Duodenal mucosa (tissue), 2 donors: ENCODE measurements at regions not wholly inside any gene's neighbourhood (a gene's known extent, or its start where the extent isn't known, plus 50 kb on each side); places are given as distances from the start of the nearest gene placed in this dataset.
"Not testable (repeated sequence)": the region's sequence is repeated elsewhere in the genome, so short reads cannot be mapped to it uniquely, and the experiment has no call there.

Source experiments
- H3K27ac ChIP-seq: one replicate; pipeline ENCODE4 v1.7.0; 2013; ENCODE audit warnings: low read depth, low read length
- H3K27me3 ChIP-seq, 2 donors: one replicate each; pipeline ENCODE4 v1.7.0; 2013; ENCODE audit warnings: low read length in 2 of 2, control low read depth in 1 of 2; ENCODE audit not compliant: insufficient read depth in 2 of 2, control insufficient read depth in 1 of 2
- H3K36me3 ChIP-seq, 2 donors: one replicate each; pipeline ENCODE4 v1.7.0; 2013; ENCODE audit warnings: low read length in 2 of 2, control low read depth in 1 of 2; ENCODE audit not compliant: insufficient read depth in 2 of 2, control insufficient read depth in 1 of 2
- H3K4me1 ChIP-seq, 2 donors: one replicate each; pipeline ENCODE4 v1.7.0; 2013; ENCODE audit warnings: low read length in 2 of 2, control low read depth in 1 of 2; ENCODE audit not compliant: insufficient read depth in 2 of 2, control insufficient read depth in 1 of 2
- H3K4me3 ChIP-seq, 2 donors: one replicate each; pipeline ENCODE4 v1.7.0; 2013; ENCODE audit warnings: low read length in 2 of 2, low read depth in 1 of 2
- H3K9ac ChIP-seq, 2 donors: one replicate each; pipeline ENCODE4 v1.7.0; 2013; ENCODE audit warnings: low read length in 2 of 2, low read depth in 1 of 2
- H3K9me3 ChIP-seq, 2 donors: one replicate each; pipeline ENCODE4 v1.7.0; 2013; ENCODE audit warnings: low read length in 2 of 2, control low read depth in 1 of 2; ENCODE audit not compliant: control insufficient read depth in 1 of 2

- H3K4me3 ChIP-seq: no peak overlapping the region
- H3K27ac ChIP-seq: no peak overlapping the region
Observed at GRCh38 chrY:7516268-7516667, 604.7 kb upstream of the AMELY start.

GRCh38 chrY:7515812-7516211 lies 604.3 kb upstream of the AMELY start:
- H3K27me3 ChIP-seq: no peaks in the 10 kb centered on the region
- no peaks in the 10 kb centered on the region for H3K36me3 ChIP-seq

More at GRCh38 chrY:7516268-7516667, 604.7 kb upstream of the AMELY start:
- Histone ChIP-seq H3K36me3 (no peaks in the 10 kb centered on the region), H3K9ac (no peak overlapping the region), H3K9me3 (no peaks in the 10 kb centered on the region), H3K27me3 (no peaks in the 10 kb centered on the region), H3K4me1 (no peaks in the 10 kb centered on the region)

GRCh38 chrY:7502896-7503295 lies 591.3 kb upstream of the AMELY start:
- Histone ChIP-seq H3K4me1 (no peaks in the 10 kb centered on the region), H3K4me3 (no peak overlapping the region), H3K27ac (no peak overlapping the region), H3K36me3 (no peaks in the 10 kb centered on the region), H3K27me3 (no peaks in the 10 kb centered on the region), H3K9ac (no peak overlapping the region), H3K9me3 (no peaks in the 10 kb centered on the region)

More at GRCh38 chrY:7515812-7516211, 604.3 kb upstream of the AMELY start:
- H3K4me1 ChIP-seq: no peaks in the 10 kb centered on the region
- no peak overlapping the region for H3K4me3 ChIP-seq
- H3K27ac ChIP-seq: no peak overlapping the region
- H3K9me3 ChIP-seq: no peaks in the 10 kb centered on the region
- H3K9ac ChIP-seq: no peak overlapping the region

GRCh38 chrY:7501236-7501635 lies 589.7 kb upstream of the AMELY start:
- Histone ChIP-seq H3K27me3 (no peaks in the 10 kb centered on the region), H3K36me3 (no peaks in the 10 kb centered on the region), H3K9ac (no peak overlapping the region), H3K4me1 (no peaks in the 10 kb centered on the region), H3K27ac (no peak overlapping the region), H3K9me3 (no peaks in the 10 kb centered on the region), H3K4me3 (no peak overlapping the region)

GRCh38 chrY:7496001-7496400 lies 584.4 kb upstream of the AMELY start:
- Histone ChIP-seq H3K9ac (no peak overlapping the region), H3K4me3 (no peak overlapping the region), H3K9me3 (no peaks in the 10 kb centered on the region), H3K27me3 (no peaks in the 10 kb centered on the region), H3K4me1 (no peaks in the 10 kb centered on the region), H3K27ac (no peak overlapping the region), H3K36me3 (no peaks in the 10 kb centered on the region)

GRCh38 chrY:7484455-7485285 lies 573.1 kb upstream of the AMELY start:
- not testable (repeated sequence) for H3K9me3 ChIP-seq, H3K4me3 ChIP-seq, H3K27ac ChIP-seq, H3K9ac ChIP-seq, H3K36me3 ChIP-seq, H3K4me1 ChIP-seq, H3K27me3 ChIP-seq

GRCh38 chrY:7471976-7472375 lies 560.4 kb upstream of the AMELY start:
- H3K27me3 ChIP-seq: no peaks in the 10 kb centered on the region
- H3K36me3 ChIP-seq: no peaks in the 10 kb centered on the region
- H3K9ac ChIP-seq: no peak overlapping the region
- H3K4me1 ChIP-seq: no peaks in the 10 kb centered on the region
- H3K27ac ChIP-seq: no peak overlapping the region
- H3K9me3 ChIP-seq: no peaks in the 10 kb centered on the region
- H3K4me3 ChIP-seq: no peak overlapping the region

- no peaks in the 10 kb centered on the region for H3K9me3 ChIP-seq
- H3K36me3 ChIP-seq: no peaks in the 10 kb centered on the region
- no peak overlapping the region for H3K27ac ChIP-seq
- H3K4me1 ChIP-seq: no peaks in the 10 kb centered on the region
- no peak overlapping the region for H3K9ac ChIP-seq
- no peak overlapping the region for H3K4me3 ChIP-seq
- H3K27me3 ChIP-seq: no peaks in the 10 kb centered on the region
Observed at GRCh38 chrY:7470037-7470436, 558.5 kb upstream of the AMELY start.

- no peaks in the 10 kb centered on the region for H3K36me3 ChIP-seq
- no peaks in the 10 kb centered on the region for H3K4me1 ChIP-seq
- no peak overlapping the region for H3K4me3 ChIP-seq
- H3K9ac ChIP-seq: no peak overlapping the region
- no peaks in the 10 kb centered on the region for H3K9me3 ChIP-seq
- H3K27ac ChIP-seq: no peak overlapping the region
- no peaks in the 10 kb centered on the region for H3K27me3 ChIP-seq
Observed at GRCh38 chrY:7468951-7469745, 557.6 kb upstream of the AMELY start.

- H3K4me3 ChIP-seq: no peak overlapping the region
- H3K27me3 ChIP-seq: no peaks in the 10 kb centered on the region
- H3K4me1 ChIP-seq: no peaks in the 10 kb centered on the region
- no peaks in the 10 kb centered on the region for H3K36me3 ChIP-seq
- no peak overlapping the region for H3K27ac ChIP-seq
- H3K9me3 ChIP-seq: no peaks in the 10 kb centered on the region
- H3K9ac ChIP-seq: no peak overlapping the region
Observed at GRCh38 chrY:7467796-7468520, 556.4 kb upstream of the AMELY start.
